ENCODE measurements at regions not wholly inside any gene's neighbourhood (a gene's known extent, or its start where the extent isn't known, plus 50 kb on each side); places are given as distances from the start of the nearest gene placed in this dataset.

DNA sequence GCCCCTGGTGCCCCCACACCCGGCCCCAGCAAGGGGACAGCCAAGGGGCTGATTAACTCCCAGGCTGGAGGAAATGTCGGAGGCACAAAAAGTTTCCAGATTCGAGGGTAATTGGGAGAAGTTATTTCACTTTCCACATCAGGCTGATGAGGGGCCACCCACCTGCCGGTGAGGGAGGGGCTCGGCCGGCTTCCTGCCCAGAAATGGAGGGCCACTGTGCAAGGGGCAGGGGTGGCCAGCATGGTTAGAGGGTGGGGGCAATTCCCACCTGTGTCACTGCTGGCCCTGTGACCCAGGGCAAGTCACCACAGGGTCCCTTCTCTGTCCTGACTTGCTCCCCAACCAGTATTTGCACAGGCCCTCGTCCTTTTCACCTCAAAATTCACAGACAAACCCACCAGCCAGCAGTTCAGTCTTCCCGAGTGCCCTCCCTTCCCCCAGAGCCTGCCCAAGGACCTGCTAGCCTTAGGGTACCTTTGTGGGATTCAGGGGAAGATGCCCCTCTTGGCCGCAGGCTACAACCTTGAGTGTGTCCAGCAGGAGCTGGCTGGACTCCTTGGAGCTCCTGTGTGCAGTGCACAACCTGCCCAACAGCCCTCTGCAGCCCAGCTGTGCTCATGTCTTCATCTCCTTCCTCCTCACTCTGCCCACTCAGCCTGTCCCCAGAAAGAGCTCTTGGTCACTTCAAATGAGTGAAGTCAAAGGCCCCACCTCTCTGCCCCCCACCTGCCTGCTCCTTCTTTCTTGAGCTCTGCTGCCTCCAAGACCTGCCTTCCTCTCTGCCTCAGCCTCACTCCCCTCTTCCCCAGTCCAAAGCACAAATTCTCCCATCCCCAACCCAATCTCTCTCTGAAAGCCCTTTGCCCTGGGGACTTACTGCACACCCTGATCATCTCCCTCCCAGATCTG, 130.5 kb downstream of the BARX1 start (continued):
- TF ChIP-seq, protein P1, sequence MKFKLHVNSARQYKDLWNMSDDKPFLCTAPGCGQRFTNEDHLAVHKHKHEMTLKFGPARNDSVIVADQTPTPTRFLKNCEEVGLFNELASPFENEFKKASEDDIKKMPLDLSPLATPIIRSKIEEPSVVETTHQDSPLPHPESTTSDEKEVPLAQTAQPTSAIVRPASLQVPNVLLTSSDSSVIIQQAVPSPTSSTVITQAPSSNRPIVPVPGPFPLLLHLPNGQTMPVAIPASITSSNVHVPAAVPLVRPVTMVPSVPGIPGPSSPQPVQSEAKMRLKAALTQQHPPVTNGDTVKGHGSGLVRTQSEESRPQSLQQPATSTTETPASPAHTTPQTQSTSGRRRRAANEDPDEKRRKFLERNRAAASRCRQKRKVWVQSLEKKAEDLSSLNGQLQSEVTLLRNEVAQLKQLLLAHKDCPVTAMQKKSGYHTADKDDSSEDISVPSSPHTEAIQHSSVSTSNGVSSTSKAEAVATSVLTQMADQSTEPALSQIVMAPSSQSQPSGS (IDR thresholded peaks at IDR 0.05; ENCODE audit: low read length): no peak
- no peak for TF ChIP-seq PHF8 (conservative IDR thresholded peaks at IDR 0.05; ENCODE audit: low read depth, low read length)
- no peak for TF ChIP-seq TBP (IDR thresholded peaks at IDR 0.05; ENCODE audit: low read depth, low read length)
